Progenitor cell of endocrine pancreas (in vitro differentiated cells): ENCODE measurements at regions not wholly inside any gene's neighbourhood (a gene's known extent, or its start where the extent isn't known, plus 50 kb on each side); places are given as distances from the start of the nearest gene placed in this dataset.

Source experiments
- DNase-seq: peaks from one replicate; pipeline ENCODE4 v3.0.0; 2021; ENCODE audit warnings: low spot score; ENCODE audit not compliant: unreplicated experiment
- H3K27ac Mint-ChIP-seq: 2 replicates; pipeline ENCODE4 v1.8.0; 2021; ENCODE audit warnings: mild to moderate bottlenecking, moderate library complexity, mixed read lengths
- H3K27me3 Mint-ChIP-seq: 2 replicates; pipeline ENCODE4 v1.8.0; 2021; ENCODE audit warnings: mixed read lengths
- H3K36me3 Mint-ChIP-seq: 2 replicates; pipeline ENCODE4 v1.8.0; 2022; ENCODE audit warnings: mixed read lengths; ENCODE audit not compliant: insufficient read depth
- H3K4me1 Mint-ChIP-seq: 2 replicates; pipeline ENCODE4 v1.8.0; 2021; ENCODE audit warnings: low read depth, mixed read lengths
- H3K4me3 Mint-ChIP-seq: 2 replicates; pipeline ENCODE4 v1.8.0; 2021; ENCODE audit warnings: low read depth, mild to moderate bottlenecking, moderate library complexity, mixed read lengths
- H3K9me3 Mint-ChIP-seq: 2 replicates; pipeline ENCODE4 v1.8.0; 2021; ENCODE audit warnings: low read depth, mixed read lengths
- CTCF ChIP-seq: fragments of 200-600 bp; sonication (generic); IDR thresholded peaks from one replicate; pipeline ENCODE4 v1.5.0; 2021; ENCODE audit warnings: antibody characterized with exemption, mild to moderate bottlenecking; ENCODE audit not compliant: unreplicated experiment

GRCh38 chr20:60976913-60977312 lies 275.1 kb upstream of the CDH4 start:
- H3K4me1 Mint-ChIP-seq, result no peaks in the 10 kb centered on the region
- H3K4me3 Mint-ChIP-seq, result no peak overlapping the region
- no peak overlapping the region for H3K27ac Mint-ChIP-seq
- H3K36me3 Mint-ChIP-seq, result no peaks in the 10 kb centered on the region
- H3K27me3 Mint-ChIP-seq, result peaks cover 10% of the 10 kb centered on the region
- TF ChIP-seq CTCF, result no peak
- H3K9me3 Mint-ChIP-seq, result peaks cover 17% of the 10 kb centered on the region
- no peak for DNase-seq

GRCh38 chr20:60977901-60978300 lies 274.2 kb upstream of the CDH4 start:
- Mint-ChIP-seq H3K36me3 (no peaks in the 10 kb centered on the region), H3K27ac (no peak overlapping the region), H3K4me3 (no peak overlapping the region), H3K4me1 (no peaks in the 10 kb centered on the region), H3K27me3 (peaks cover 10% of the 10 kb centered on the region), H3K9me3 (peaks cover 17% of the 10 kb centered on the region)
- no peak for TF ChIP-seq CTCF
- no peak for DNase-seq

- H3K9me3 Mint-ChIP-seq, result peaks cover 11% of the 10 kb centered on the region
- no peaks in the 10 kb centered on the region for H3K4me1 Mint-ChIP-seq
- peaks cover 40% of the 10 kb centered on the region for H3K27me3 Mint-ChIP-seq
Measured at GRCh38 chr20:60984666-60985065, 267.4 kb upstream of the CDH4 start.

GRCh38 chr20:60986506-60987156 lies 265.4 kb upstream of the CDH4 start:
- no peaks in the 10 kb centered on the region for H3K36me3 Mint-ChIP-seq
- no peaks in the 10 kb centered on the region for H3K4me1 Mint-ChIP-seq
- no peak overlapping the region for H3K4me3 Mint-ChIP-seq
- no peak for TF ChIP-seq CTCF
- H3K27ac Mint-ChIP-seq, result no peak overlapping the region
- no peak for DNase-seq
- H3K9me3 Mint-ChIP-seq, result no peaks in the 10 kb centered on the region
- H3K27me3 Mint-ChIP-seq, result peaks cover 43% of the 10 kb centered on the region

More at GRCh38 chr20:60984666-60985065, 267.4 kb upstream of the CDH4 start:
- H3K4me3 Mint-ChIP-seq, result no peak overlapping the region
- H3K27ac Mint-ChIP-seq, result no peak overlapping the region
- no peaks in the 10 kb centered on the region for H3K36me3 Mint-ChIP-seq
- no peak for DNase-seq
- no peak for TF ChIP-seq CTCF

- TF ChIP-seq CTCF, result no peak
- no peaks in the 10 kb centered on the region for H3K9me3 Mint-ChIP-seq
- no peak overlapping the region for H3K27ac Mint-ChIP-seq
- H3K4me3 Mint-ChIP-seq, result no peak overlapping the region
- H3K27me3 Mint-ChIP-seq, result peaks cover 41% of the 10 kb centered on the region
- no peak for DNase-seq
- no peaks in the 10 kb centered on the region for H3K36me3 Mint-ChIP-seq
- no peaks in the 10 kb centered on the region for H3K4me1 Mint-ChIP-seq
Measured at GRCh38 chr20:60990061-60990460, 262.0 kb upstream of the CDH4 start.
